ENCODE measurements at regions not wholly inside any gene's neighbourhood (a gene's known extent, or its start where the extent isn't known, plus 50 kb on each side); places are given as distances from the start of the nearest gene placed in this dataset.

- no peaks in the 10 kb centered on the region for H3K9me3 Mint-ChIP-seq
- peaks cover 4% of the 10 kb centered on the region for H3K27me3 Mint-ChIP-seq (ENCODE audit: low read depth)
- no peaks in the 10 kb centered on the region for H3K36me3 Mint-ChIP-seq (ENCODE audit: low read depth)
- peaks cover 32% of the 10 kb centered on the region for H3K4me1 Mint-ChIP-seq
- no peak for TF ChIP-seq CTCF (IDR thresholded peaks at IDR 0.05; ENCODE audit: unreplicated experiment in 3 of 3)
- H3K27ac Mint-ChIP-seq = peak overlapping the region in 2 of 3 experiments; percentile 14 to 82
- H3K4me3 Mint-ChIP-seq = no peak overlapping the region
Observed at GRCh38 chr13:76708138-76708688, 178.0 kb downstream of the KCTD12 start.

- Mint-ChIP-seq H3K27ac (no peak overlapping the region), H3K27me3 (ENCODE audit: low read depth) (peaks cover 4% of the 10 kb centered on the region), H3K4me3 (no peak overlapping the region), H3K4me1 (peaks cover 32% of the 10 kb centered on the region), H3K36me3 (ENCODE audit: low read depth) (no peaks in the 10 kb centered on the region), H3K9me3 (no peaks in the 10 kb centered on the region)
- TF ChIP-seq CTCF (IDR thresholded peaks at IDR 0.05; ENCODE audit: unreplicated experiment in 3 of 3) = no peak
Observed at GRCh38 chr13:76707360-76707759, 178.8 kb downstream of the KCTD12 start.

- H3K27me3 Mint-ChIP-seq (ENCODE audit: low read depth) = peaks cover 4% of the 10 kb centered on the region
- peaks cover 5% of the 10 kb centered on the region for H3K4me1 Mint-ChIP-seq
- no peaks in the 10 kb centered on the region for H3K36me3 Mint-ChIP-seq (ENCODE audit: low read depth)
- H3K4me3 Mint-ChIP-seq = no peak overlapping the region
- TF ChIP-seq CTCF (IDR thresholded peaks at IDR 0.05; ENCODE audit: unreplicated experiment in 3 of 3) = no peak
- no peak overlapping the region for H3K27ac Mint-ChIP-seq
- peaks cover 4% of the 10 kb centered on the region for H3K9me3 Mint-ChIP-seq
Observed at GRCh38 chr13:76703621-76704288, 182.4 kb downstream of the KCTD12 start.

- Mint-ChIP-seq H3K36me3 (ENCODE audit: low read depth) (no peaks in the 10 kb centered on the region), H3K27me3 (ENCODE audit: low read depth) (no peaks in the 10 kb centered on the region), H3K9me3 (peaks cover 4% of the 10 kb centered on the region), H3K4me1 (no peaks in the 10 kb centered on the region), H3K27ac (no peak overlapping the region), H3K4me3 (no peak overlapping the region)
- no peak for TF ChIP-seq CTCF (IDR thresholded peaks at IDR 0.05; ENCODE audit: unreplicated experiment in 3 of 3)
Observed at GRCh38 chr13:76703216-76703615, 183.0 kb downstream of the KCTD12 start.

GRCh38 chr13:76697288-76697687 lies 188.9 kb downstream of the KCTD12 start:
- peaks cover 6% of the 10 kb centered on the region for H3K27me3 Mint-ChIP-seq (ENCODE audit: low read depth)
- H3K36me3 Mint-ChIP-seq (ENCODE audit: low read depth) = no peaks in the 10 kb centered on the region
- H3K4me1 Mint-ChIP-seq = no peaks in the 10 kb centered on the region
- TF ChIP-seq CTCF (IDR thresholded peaks at IDR 0.05; ENCODE audit: unreplicated experiment in 3 of 3) = no peak
- no peak overlapping the region for H3K27ac Mint-ChIP-seq
- H3K9me3 Mint-ChIP-seq = peaks cover 4% of the 10 kb centered on the region
- H3K4me3 Mint-ChIP-seq = no peak overlapping the region

- no peak overlapping the region for H3K4me3 Mint-ChIP-seq
- no peaks in the 10 kb centered on the region for H3K4me1 Mint-ChIP-seq
- no peaks in the 10 kb centered on the region for H3K36me3 Mint-ChIP-seq (ENCODE audit: low read depth)
- peaks cover 4% of the 10 kb centered on the region for H3K9me3 Mint-ChIP-seq
- TF ChIP-seq CTCF (IDR thresholded peaks at IDR 0.05; ENCODE audit: unreplicated experiment in 3 of 3) = no peak
- H3K27ac Mint-ChIP-seq = peak overlapping the region in 2 of 3 experiments; percentile 3 to 7
- H3K27me3 Mint-ChIP-seq (ENCODE audit: low read depth) = peaks cover 6% of the 10 kb centered on the region
Observed at GRCh38 chr13:76696370-76696769, 189.8 kb downstream of the KCTD12 start.
